NCI-H2081 treated with DMSO at 0.1 percent for 48 hours (cell line): ENCODE measurements at regions not wholly inside any gene's neighbourhood (a gene's known extent, or its start where the extent isn't known, plus 50 kb on each side); places are given as distances from the start of the nearest gene placed in this dataset.
"Not testable (repeated sequence)": the region's sequence is repeated elsewhere in the genome, so short reads cannot be mapped to it uniquely, and the experiment has no call there.

ENCODE experiments used
- DNase-seq: peaks from one replicate; lab custom pipeline; 2025; lab: John Stamatoyannopoulos, UW

DNA sequence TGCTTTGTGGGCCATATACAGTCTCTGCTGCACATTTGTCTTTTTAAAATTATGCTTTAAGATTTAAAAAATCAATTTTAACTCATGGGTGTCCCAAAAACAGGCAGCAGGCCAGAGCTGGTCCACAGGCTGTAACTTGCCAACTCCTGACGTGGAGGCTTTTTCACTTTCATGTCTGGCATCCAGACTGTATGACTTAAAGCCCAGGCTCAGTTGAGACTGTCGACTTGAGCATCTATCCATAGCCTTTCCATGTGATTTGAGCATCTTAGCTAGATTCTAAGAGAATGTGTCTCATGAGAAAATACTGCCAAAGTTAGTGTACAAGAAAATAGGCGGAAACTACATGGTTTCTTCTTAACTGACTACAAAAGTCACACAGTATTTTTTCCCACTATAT is 559.0 kb upstream of the TUSC1 start:
- DNase-seq = no peak

DNA sequence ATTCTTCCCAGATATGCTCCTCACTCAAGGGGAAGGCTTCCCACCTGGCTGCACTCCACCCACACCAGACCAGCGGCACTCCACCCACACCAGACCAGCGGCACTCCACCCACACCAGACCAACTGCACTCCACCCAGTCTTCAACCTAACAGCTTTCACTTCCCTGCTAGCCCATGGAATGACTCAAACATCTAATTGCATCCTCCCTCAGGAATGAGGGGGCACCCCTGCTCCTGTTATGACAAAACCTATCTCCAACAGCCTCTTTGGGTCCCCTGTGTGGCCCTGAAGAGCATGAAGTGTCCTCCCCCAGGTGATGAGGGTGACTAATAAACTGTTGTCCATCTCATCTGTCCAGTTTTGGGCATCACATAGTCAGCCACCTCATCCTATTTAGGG is 556.6 kb upstream of the TUSC1 start:
- DNase-seq = no peak

DNA sequence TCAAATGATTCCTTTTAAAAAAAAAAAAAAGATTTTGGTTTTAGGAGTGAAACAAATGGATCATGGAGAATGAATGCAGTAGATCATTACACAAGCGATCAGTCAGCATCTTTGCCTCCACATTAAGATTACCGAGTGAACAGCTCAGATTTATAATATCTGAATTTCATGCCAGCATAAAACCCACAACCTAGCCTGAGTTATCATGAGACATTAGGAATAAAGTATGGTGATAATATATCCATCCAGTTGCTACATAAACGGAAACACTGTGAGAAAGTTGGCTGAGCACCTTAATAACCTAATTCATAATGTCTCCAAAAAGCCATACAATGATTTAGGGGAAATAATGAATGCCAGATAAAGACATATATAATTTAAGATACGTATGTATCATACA is 553.1 kb upstream of the TUSC1 start:
- no peak for DNase-seq

DNA sequence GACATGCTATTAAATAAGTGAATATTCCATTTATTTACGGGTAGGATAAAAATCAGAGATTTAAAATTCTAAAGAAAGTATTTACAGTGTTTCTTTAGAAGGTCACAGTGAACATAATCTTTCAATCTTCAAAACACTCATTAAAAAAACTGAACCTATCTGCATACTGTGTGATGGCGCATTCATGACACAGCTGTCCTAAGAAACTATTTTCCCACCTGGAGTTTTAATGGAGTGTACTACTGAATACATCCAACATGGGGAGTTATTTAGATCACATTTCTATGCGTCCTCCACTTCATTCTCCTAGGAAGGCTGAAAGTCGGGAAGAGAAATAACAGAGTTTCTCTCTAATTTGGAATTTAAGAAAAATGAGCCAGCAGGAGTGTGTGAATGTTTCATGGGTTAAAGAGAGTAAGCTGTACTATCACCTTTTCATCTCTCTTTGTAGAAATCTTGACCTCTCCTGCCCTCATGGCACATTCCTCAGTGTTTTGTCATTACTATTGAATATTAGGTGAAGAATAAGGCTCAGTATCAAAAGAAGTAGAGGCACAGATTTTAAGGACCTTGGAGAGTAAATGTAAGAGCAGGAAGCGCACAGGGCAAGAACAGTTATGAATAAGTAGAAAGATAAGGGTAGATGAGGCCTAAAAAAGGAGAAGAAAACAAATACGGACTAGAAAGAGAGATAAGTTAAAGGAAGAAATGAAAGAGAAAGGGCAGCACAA is 551.2 kb upstream of the TUSC1 start:
- no peak for DNase-seq

DNA sequence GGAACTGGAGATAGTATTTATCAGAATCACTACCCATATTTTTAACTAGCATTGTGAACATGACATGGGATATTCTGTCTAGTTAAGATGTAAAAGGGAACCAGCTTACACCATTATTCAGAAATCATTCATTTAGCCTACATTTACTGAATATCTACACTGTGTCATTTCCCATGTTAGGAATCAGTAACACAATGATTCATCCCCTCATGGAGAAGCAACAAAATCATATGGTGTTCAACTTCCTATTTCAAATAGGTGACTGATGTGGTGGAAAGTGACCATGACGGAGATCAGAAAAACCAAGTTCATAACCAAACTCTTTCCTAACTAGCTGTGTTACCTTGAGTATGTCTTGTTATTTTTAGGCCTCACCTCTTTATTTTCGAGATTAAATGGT is 550.0 kb upstream of the TUSC1 start:
- DNase-seq = no peak

DNA sequence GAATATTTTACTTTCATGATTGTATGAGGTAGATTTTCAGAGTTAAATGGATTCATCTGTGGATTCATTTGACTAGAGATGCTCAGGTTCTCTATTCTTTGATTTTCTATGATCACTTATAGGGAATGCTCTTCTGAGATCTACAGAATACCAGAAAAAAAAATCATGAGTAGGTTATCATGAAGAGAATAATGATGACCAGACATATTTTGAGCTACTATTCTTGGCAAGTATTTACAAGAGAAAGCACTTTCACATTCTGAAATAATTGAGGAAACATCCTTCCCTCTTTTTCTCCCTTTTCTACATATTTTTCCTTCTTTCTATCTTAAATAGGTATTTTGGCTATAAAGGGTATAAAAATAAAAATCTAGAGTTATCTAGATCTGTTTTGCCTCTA is 543.0 kb upstream of the TUSC1 start:
- no peak for DNase-seq

DNA sequence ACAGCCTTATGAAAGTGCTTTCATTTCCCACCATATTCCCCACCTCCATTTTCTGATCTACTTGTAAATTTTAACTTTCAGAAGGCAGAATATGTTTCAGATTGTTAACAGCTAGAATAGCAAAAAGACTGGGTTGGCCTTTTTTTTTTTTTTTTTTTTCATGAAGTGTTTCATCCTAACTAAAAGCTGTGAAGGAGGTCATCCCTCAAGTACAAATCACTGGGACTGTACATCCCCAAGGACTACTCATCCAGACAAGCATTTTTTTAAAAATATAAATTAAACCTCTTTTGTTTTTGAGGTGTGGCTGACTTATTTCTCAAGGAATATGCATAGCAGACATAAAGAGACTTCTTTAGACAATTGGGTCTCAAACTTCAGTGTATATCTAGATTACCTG is 542.1 kb upstream of the TUSC1 start:
- no peak for DNase-seq

DNA sequence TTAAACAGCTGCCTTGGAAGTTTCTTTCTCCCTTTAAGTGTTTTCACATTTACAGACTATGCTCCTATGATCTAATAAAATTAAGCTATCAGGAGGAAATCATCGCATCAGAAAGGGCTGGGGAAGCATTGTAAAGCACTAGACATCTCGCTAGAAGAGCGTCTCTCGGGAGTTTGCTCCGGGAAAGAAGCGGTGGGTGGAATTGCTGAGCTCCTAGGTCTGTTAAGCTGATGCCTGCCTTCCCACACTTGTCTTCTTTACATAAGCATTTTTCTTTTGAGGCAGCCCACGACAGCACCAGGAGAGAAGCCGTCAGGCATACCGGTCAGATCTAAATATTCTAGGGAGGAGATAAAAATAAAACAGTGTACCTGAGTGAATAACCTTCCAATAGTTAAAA is 541.7 kb upstream of the TUSC1 start:
- DNase-seq = no peak

DNA sequence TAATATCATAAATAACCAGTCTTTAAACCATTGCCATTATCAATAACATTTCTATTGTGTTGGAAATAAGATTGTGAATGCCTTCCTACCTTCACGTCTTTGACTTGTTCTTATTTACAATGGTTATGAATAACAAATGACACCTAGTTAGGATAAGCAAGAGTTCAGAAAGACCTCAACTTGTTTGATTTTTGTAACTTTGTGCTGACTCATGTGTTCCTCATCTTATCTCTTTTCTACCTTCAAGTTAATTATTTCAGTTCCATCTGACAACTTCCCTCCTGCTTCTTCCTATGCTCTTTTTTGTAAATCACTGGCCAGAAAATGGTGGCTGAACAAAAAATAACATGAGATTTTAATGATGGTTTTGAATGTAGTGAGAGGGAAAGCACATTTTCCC is 538.5 kb upstream of the TUSC1 start:
- no peak for DNase-seq

DNA sequence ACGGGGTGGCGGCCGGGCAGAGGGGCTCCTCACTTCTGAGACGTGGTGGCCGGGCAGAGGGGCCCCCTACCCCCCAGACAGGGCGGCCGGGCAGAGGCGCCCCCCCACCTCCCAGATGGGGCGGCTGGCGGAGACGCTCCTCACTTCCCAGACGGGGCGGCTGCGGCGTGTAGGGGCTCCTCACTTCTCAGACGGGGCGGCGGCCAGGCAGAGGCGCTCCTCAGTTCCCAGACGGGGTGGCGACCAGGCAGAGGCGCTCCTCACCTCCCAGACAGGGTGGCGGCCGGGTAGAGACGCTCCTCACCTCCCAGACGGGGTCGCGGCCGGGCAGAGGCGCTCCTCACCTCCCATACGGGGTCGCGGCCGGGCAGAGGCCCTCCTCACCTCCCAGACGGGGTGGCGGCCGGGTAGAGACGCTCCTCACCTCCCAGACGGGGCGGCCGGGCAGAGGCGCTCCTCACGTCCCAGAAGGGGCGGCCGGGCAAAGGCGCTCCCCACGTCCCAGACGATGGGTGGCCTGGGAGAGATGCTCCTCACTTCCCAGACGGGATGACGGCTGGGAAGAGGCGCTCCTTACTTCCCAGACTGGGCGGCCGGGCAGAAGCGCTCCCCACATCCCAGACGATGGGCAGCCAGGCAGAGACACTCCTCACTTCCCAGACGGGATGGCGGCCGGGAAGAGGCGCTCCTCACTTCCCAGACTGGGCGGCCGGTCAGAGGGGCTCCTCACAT is 536.6 kb upstream of the TUSC1 start:
- DNase-seq = not testable (repeated sequence)

DNA sequence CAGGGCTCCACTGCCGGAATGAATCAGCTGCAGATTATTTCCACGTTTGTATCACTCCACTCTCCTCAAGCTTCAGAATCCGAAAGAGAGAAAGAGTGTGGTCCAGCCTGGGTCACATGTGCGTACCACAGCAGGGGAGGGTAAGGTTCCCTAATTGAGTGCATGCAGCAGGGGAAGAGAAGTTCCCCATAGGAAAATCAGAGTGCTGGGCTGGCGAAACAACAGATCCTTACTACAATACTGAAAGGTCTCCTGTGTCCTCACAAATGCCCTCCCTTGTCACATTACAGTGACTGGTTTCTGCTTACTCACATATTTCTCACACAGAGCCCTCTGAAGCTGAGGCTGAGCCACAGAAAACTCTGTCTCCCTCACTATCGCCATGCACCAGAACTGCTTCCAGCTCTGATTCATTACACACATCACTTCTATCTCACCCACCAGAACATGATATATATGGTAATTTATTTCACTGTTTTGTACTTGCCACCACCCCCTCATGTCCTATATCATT is 532.2 kb upstream of the TUSC1 start:
- no peak for DNase-seq

DNA sequence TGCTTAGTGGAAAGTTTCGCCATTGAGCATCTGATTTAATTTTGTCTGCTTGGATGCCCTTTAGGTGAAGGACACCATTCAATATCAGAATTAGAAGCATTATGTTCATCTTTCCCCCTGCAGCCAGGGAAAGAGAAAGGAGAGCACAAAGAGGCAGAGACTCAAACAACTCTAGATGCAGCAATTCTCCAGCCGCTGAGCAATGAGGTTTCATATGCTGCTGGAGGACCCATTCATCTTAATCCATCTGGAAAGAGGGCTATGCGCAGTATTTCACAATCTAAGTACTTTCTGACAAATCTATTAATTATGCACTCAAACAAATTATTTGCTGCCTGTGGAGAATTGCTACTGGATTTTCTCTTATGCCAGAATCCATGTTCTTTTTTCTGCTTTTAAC is 527.0 kb upstream of the TUSC1 start:
- no peak for DNase-seq

DNA sequence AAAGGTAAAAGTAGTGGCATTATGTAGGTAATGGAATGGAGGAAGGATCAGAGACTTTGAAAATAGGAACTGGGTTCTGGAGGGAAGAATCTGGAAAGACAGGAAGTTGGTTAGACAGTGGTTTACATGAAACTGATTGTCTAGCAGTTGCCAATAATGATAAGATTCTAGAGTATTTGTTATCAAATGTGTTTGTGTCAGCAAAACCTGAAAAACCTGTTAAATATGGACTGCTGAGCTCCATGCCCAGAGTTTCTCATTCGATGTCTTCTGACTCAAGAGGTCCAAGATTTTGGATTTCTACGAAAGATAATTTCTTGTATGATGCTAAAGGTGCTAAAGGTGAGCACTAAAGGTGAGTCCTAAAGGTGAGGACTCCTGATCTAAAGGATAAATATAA is 515.0 kb upstream of the TUSC1 start:
- no peak for DNase-seq

DNA sequence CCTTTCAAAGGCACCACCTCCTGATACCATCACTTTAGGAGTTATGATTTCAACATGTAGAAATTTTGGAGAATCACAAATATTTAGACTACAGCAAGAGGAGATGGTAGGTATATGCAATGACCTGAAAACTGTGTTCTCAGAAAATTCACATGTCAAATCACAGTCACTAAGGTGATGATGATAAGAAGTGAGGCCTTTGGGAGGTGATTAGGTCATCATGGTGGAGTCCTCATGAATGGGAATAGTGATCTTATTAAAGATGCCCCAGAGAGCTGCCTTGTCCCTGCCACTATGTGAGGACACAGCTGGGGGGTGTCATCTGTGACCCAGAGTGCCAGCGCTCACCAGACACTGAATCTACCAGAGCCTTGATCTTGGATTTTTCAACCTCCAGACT is 513.5 kb upstream of the TUSC1 start:
- DNase-seq = no peak

DNA sequence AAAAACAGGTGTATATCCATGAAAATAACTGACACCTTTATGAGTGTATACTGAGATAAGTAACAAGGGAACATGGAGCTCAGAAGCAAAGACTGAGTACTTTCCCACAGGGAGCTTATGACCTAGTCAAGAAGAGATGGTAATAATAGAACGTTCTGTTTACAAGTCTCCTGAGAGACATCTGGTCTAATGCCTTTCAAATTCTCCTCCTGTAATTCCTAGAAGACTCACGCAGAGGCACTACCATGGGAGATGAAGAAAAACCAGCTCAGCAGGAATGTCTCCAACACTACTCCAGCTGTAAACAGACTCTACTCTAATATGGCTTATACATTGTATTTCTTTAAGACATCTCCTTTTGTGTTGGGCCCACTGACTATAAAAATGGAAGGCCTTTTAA is 503.6 kb upstream of the TUSC1 start:
- DNase-seq = no peak

DNA sequence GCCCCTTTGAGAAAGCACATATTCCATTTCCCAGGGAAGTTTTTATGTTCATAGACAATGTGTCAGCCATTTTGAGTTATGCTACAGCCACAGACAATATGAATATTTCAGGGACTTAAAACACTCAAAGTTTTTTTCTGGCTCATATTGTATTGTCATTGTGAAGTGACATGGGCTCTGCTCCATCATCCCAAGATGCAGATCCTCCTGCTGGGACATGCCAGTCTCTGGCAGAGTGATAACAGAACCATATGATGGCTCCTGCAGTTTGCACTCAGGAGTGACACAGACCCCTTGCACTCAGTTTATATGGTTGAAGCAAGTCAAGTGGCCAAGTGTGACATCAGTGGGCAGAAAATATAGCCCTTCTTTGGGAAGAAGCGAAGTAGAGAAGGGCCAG is 498.4 kb upstream of the TUSC1 start:
- DNase-seq = no peak

DNA sequence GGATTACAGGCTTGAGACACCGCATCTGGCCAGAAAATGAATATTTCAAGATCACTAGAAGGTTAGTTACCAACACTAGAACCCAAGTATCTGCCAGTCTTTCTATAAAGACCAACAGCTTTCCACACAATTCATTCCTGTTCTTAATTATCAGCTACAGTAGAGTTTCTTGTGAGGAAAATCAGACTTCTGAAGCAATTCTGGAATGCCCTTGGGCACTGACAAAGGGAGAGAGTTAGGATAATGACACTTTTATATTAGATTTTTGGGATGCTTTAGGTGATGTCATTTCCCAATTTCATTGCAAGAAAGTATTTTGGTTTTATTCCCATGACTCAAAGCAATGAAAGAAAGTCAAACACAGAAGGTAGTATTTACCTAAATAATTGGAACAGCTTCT is 497.0 kb upstream of the TUSC1 start:
- no peak for DNase-seq

DNA sequence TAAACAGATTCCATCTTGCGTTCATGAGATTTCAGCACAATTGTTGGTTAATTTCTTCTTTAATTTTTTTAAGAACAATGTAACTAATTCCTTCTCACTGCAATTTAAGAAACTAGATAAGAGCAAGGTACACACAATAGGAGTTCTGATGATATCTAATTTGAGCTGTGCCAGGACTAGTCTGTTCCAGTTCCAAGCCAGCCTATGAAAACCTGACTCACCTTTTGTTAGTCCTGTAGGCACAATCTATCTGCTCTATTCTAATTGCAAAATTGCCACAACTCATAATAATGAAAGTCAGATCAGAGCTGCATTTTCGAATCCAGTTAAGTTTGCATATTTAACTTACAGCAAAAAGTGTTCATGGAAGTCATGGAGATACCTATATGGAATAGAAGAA is 494.1 kb upstream of the TUSC1 start:
- no peak for DNase-seq

DNA sequence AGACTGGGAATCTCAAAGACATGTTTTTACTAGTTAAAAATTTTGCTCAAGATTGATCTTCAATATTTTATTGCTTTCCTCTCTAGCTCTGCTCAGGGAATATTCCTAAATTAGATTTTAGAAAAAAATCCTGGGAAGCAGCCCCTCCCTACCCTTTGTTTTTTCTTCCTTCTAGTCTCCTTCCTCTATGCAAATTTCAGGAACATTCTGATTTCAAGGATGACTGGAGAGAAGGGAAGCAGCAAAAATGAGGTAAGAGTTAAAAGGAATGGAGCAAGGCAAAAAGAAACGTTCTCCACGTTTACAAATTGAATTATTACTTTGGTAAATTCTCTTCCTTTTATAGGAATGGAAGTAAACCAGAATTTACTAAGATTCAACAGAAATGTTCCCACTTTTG is 493.4 kb upstream of the TUSC1 start:
- no peak for DNase-seq

DNA sequence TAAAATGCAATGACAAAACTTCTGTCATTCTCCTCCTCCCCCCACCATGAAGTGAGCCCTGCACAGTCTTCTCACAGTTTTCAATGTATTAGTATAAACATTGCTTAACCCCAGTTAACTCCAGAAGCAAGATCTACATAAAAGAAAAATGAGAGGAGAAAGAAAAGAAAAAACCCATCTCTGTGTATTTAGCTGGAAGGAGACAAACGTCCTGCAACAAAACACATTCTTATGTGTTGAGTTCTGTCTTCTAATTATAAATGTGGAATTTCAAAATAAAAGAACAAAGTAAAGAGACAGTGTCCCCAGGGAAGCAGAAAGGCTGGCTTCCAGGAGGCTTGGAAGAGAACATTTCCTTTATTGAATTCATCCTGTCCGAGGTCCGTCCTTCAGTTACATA is 491.9 kb upstream of the TUSC1 start:
- no peak for DNase-seq

DNA sequence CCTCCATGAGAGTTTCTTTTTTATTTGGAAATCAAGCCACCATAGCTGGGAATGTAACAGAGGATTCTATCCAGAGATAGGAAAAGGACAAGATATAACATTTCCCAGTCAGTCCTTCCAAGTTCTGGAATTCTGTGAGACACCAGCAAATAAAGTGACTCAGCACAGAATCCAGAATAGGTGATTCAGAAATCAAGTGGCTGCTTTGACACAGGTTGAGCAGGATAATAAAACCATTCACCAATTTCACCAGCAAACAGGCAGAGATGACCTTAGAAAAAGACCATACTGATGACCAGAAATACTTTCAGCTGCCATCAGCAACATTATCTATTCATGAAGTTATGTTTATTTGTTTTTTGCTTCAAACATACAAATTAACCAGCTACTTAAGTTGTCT is 491.5 kb upstream of the TUSC1 start:
- DNase-seq = no peak

DNA sequence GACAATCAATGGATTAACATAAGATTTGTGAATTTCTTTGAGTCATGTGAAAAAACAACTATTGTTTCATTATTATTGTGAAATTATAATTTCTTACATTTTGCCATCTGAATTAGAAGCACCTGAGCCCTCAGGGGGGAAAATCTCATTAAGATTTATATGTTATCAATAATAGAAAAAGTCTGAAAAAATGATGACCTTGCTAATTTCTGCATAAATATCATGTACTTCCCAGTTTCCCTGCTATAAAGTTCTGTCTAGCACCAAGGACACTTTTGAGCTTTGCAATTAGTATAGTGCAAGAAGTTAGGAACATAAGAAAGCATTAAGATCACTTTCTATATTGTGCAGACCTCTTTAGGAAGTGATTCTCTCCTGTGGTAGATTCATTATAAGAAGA is 488.3 kb upstream of the TUSC1 start:
- DNase-seq = no peak

DNA sequence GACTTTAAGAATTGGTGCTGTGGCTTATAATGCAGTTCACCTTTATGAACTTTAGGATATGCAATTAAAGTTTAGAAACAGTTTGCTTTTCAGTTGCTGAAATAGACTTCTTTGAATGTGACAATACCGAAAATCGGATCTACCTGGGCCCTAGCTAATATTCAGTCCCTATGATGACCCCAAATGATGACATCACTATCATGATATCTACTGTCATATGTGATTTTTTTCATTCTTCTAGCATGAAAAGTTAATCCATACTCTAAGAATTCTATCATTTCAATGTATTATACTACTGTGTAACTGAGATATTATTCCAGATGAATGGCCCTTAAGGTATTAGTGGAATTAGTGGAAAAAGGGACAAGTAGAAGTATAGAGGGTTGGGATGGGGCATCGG is 487.2 kb upstream of the TUSC1 start:
- no peak for DNase-seq

DNA sequence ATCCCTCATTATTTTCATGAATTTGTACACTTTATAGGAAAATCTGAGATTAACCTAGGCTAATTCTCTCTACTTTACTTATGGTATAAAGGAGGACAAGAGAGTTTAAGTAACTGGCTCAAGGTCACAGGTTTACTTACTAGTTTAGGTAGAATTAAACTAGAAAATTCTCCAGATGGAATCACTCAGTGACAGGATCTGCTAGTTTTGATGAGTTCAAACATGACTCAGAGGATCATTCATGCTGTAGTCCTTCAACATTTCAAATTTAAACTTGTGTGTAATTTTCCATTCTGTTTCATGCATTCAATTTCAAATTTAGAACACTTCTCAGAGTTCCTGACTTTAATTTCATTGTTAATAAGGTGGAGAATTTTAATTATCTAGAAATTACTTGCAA is 485.7 kb upstream of the TUSC1 start:
- DNase-seq = no peak
